H9 (cell line): ENCODE measurements at regions not wholly inside any gene's neighbourhood (a gene's known extent, or its start where the extent isn't known, plus 50 kb on each side); places are given as distances from the start of the nearest gene placed in this dataset.

Source experiments
- DNase-seq: peaks from one replicate; pipeline ENCODE4 v3.0.0-alpha.2; 2017
- H2AFZ ChIP-seq: one replicate; pipeline ENCODE4 v1.6.1; 2013; ENCODE audit warnings: mild to moderate bottlenecking, low read length, control low read depth, moderate library complexity
- H2AK5ac ChIP-seq: 2 replicates; pipeline ENCODE4 v1.6.1; 2013; ENCODE audit warnings: low read length, control low read depth, mixed read lengths; ENCODE audit not compliant: insufficient read length
- H2BK120ac ChIP-seq: one replicate; pipeline ENCODE4 v1.6.1; 2013; ENCODE audit warnings: low read depth, mild to moderate bottlenecking, low read length, control low read depth, inconsistent platforms; ENCODE audit not compliant: poor library complexity, severe bottlenecking
- H2BK12ac ChIP-seq: 2 replicates; pipeline ENCODE4 v1.6.1; 2013; ENCODE audit warnings: low read length, control low read depth, mixed read lengths, low read depth; ENCODE audit not compliant: insufficient read length
- H2BK15ac ChIP-seq: 2 replicates; pipeline ENCODE4 v1.6.1; 2013; ENCODE audit warnings: low read depth, low read length, control low read depth
- H2BK20ac ChIP-seq: one replicate; pipeline ENCODE4 v1.6.1; 2013; ENCODE audit warnings: low read depth, mild to moderate bottlenecking, low read length, control low read depth, inconsistent platforms; ENCODE audit not compliant: poor library complexity, severe bottlenecking
- H2BK5ac ChIP-seq: 2 replicates; pipeline ENCODE4 v1.6.1; 2013; ENCODE audit warnings: low read length, control low read depth, mixed read lengths; ENCODE audit not compliant: insufficient read length
- H3K14ac ChIP-seq: 2 replicates; pipeline ENCODE4 v1.6.1; 2013; ENCODE audit warnings: low read length, control low read depth; ENCODE audit not compliant: insufficient read depth
- H3K18ac ChIP-seq: 2 replicates; pipeline ENCODE4 v1.6.1; 2013; ENCODE audit warnings: low read depth, mild to moderate bottlenecking, mixed read lengths, low read length, control low read depth; ENCODE audit not compliant: insufficient read length
- H3K23ac ChIP-seq: 2 replicates; pipeline ENCODE4 v1.6.1; 2013; ENCODE audit warnings: low read length, control low read depth, mixed read lengths, low read depth; ENCODE audit not compliant: insufficient read length
- H3K23me2 ChIP-seq: 2 replicates; pipeline ENCODE4 v1.6.1; 2013; ENCODE audit warnings: low read depth, mild to moderate bottlenecking, mixed read lengths, low read length, control low read depth; ENCODE audit not compliant: insufficient read length, poor library complexity, severe bottlenecking
- H3K27ac ChIP-seq: 2 replicates; pipeline ENCODE4 v1.5.1; 2013; ENCODE audit warnings: low read length, control low read depth, mixed read lengths, low read depth; ENCODE audit not compliant: insufficient read length
- H3K27me3 ChIP-seq: 2 replicates; pipeline ENCODE4 v1.6.1; 2013; ENCODE audit warnings: low read length, control low read depth, inconsistent platforms; ENCODE audit not compliant: insufficient read depth
- H3K4ac ChIP-seq: 2 replicates; pipeline ENCODE4 v1.6.1; 2013; ENCODE audit warnings: low read depth, mild to moderate bottlenecking, control low read depth, inconsistent platforms, low read length, moderate library complexity
- H3K4me1 ChIP-seq: 2 replicates; pipeline ENCODE4 v1.6.1; 2013; ENCODE audit warnings: low read length, control low read depth, inconsistent platforms; ENCODE audit not compliant: insufficient read depth
- H3K4me2 ChIP-seq: 2 replicates; pipeline ENCODE4 v1.6.1; 2013; ENCODE audit warnings: low read length, control low read depth, mixed read lengths; ENCODE audit not compliant: insufficient read length, insufficient read depth
- H3K56ac ChIP-seq: 2 replicates; pipeline ENCODE4 v1.6.1; 2013; ENCODE audit warnings: low read depth, mild to moderate bottlenecking, mixed read lengths, low read length, control low read depth; ENCODE audit not compliant: insufficient read length
- H3K79me1 ChIP-seq: 2 replicates; pipeline ENCODE4 v1.6.1; 2013; ENCODE audit warnings: low read depth, mild to moderate bottlenecking, moderate library complexity, low read length, control low read depth, inconsistent platforms; ENCODE audit not compliant: insufficient read depth, poor library complexity, severe bottlenecking
- H3K79me2 ChIP-seq: 2 replicates; pipeline ENCODE4 v1.6.1; 2013; ENCODE audit warnings: low read length, control low read depth, inconsistent platforms; ENCODE audit not compliant: insufficient read depth
- H3K9ac ChIP-seq: 2 replicates; pipeline ENCODE4 v1.6.1; 2013; ENCODE audit warnings: low read length, control low read depth, mixed read lengths; ENCODE audit not compliant: insufficient read length; ENCODE audit errors: extremely low read depth
- H3K9me3 ChIP-seq: one replicate; pipeline ENCODE4 v1.6.1; 2013; ENCODE audit warnings: low read depth, low read length, inconsistent platforms; ENCODE audit not compliant: control insufficient read depth
- H3T11ph ChIP-seq: one replicate; pipeline ENCODE4 v1.6.1; 2013; ENCODE audit warnings: mild to moderate bottlenecking, low read length, control low read depth, inconsistent platforms
- H4K20me1 ChIP-seq: one replicate; pipeline ENCODE4 v1.6.1; 2013; ENCODE audit not compliant: control insufficient read depth, insufficient read length, insufficient read depth
- H4K5ac ChIP-seq: 2 replicates; pipeline ENCODE4 v1.6.1; 2013; ENCODE audit warnings: low read depth, mild to moderate bottlenecking, mixed read lengths, low read length, control low read depth; ENCODE audit not compliant: insufficient read length
- H4K8ac ChIP-seq: replicated peaks from 2 replicates; pipeline ENCODE4 v1.6.1; 2013; ENCODE audit warnings: low read length, control low read depth, mixed read lengths, low read depth; ENCODE audit not compliant: insufficient read length
- H4K91ac ChIP-seq: 2 replicates; pipeline ENCODE4 v1.6.1; 2013; ENCODE audit warnings: low read depth, mild to moderate bottlenecking, moderate library complexity, mixed read lengths, low read length, control low read depth; ENCODE audit not compliant: insufficient read length
- H3K27ac Mint-ChIP-seq, 3 experiments: 2 replicates in 2 of 3; 3 replicates in 1 of 3; pipeline ENCODE4 v1.8.0; 2020 to 2021; ENCODE audit warnings: mixed read lengths in 3 of 3, mild to moderate bottlenecking in 1 of 3, moderate library complexity in 1 of 3
- H3K27me3 Mint-ChIP-seq: 2 replicates; pipeline ENCODE4 v1.8.0; 2021; ENCODE audit warnings: low read depth, mild to moderate bottlenecking, moderate library complexity, mixed read lengths
- H3K36me3 Mint-ChIP-seq, 3 experiments: 2 replicates in 2 of 3; 3 replicates in 1 of 3; pipeline ENCODE4 v1.8.0; 2020 to 2021; ENCODE audit warnings: low read depth in 3 of 3, mixed read lengths in 3 of 3; ENCODE audit not compliant: insufficient read depth in 1 of 3
- H3K4me1 Mint-ChIP-seq, 2 experiments: 2 replicates each; pipeline ENCODE4 v1.8.0; 2020; ENCODE audit warnings: mixed read lengths in 2 of 2
- H3K4me3 Mint-ChIP-seq, 2 experiments: 2 replicates in 1 of 2; 3 replicates in 1 of 2; pipeline ENCODE4 v1.8.0; 2020 to 2021; ENCODE audit warnings: mild to moderate bottlenecking in 2 of 2, mixed read lengths in 2 of 2, moderate library complexity in 1 of 2
- H3K9me3 Mint-ChIP-seq, 2 experiments: 2 replicates in 1 of 2; 3 replicates in 1 of 2; pipeline ENCODE4 v1.8.0; 2020; ENCODE audit warnings: mild to moderate bottlenecking in 2 of 2, mixed read lengths in 2 of 2, moderate library complexity in 1 of 2
- WGBS: extraction: QIAGEN DNeasy Blood & Tissue Kit; methylation state at CpG from one replicate; pipeline ENCODE4 v1.1.7; 2013; ENCODE audit warnings: missing lambda C conversion rate, low lambda C conversion rate, mixed read lengths; ENCODE audit not compliant: insufficient read length; ENCODE audit errors: extremely low coverage; 5-methylcytosine and 5-hydroxymethylcytosine counted together
- TF ChIP-seq, protein P1 (sequence below): fragments of 200-600 bp; sonication (generic); conservative IDR thresholded peaks from 3 replicates; pipeline ENCODE4 v1.8.0; 2021; ENCODE audit warnings: antibody characterized with exemption, mild to moderate bottlenecking

DNA sequence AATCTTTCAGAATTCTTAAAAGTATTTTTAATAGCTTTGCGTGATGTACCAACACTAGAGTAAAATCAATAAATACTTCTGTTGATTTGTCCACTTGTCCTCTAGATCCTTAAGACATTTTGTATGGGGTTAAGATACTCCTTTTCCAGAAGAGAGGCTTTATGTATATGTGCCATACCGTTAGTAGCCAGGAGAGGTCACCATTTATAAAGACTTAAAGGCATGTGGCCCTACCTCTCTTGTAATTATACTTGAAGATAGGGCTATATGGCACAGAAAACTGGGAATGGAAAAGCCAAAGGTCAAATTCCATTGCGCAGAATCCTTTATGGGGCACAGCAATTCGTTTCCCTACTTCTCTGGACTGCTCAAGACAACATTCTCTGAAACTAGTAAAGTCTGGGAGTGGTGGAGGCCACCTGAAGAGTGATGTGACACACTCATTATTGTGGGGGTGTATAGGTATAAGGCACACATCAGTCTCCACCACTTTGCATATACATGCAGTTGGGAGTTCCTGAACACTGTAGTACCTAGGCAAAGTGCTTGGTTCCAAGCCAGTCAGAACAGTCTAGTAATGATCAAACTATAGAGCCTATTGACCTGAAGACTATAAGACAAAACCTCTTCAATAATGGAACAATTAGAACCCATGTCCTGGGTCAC is 140.1 kb upstream of the FBXL17 start:
- Histone ChIP-seq H3K4ac (no peak overlapping the region), H3K79me1 (no peaks in the 10 kb centered on the region), H3K23ac (no peak overlapping the region), H3K27me3 (no peaks in the 10 kb centered on the region), H3K4me1 (peaks cover 4% of the 10 kb centered on the region; the same call in 1 of the 2 replicates), H3K18ac (no peak overlapping the region), H3K27ac (no peak overlapping the region), H2BK20ac (no peak overlapping the region), H4K5ac (no peak overlapping the region), H4K8ac (no peak overlapping the region), H2AFZ (no peak overlapping the region), H2BK5ac (no peak overlapping the region), H3K56ac (no peak overlapping the region), H2BK120ac (no peak overlapping the region), H2BK12ac (no peak overlapping the region), H3K23me2 (no peaks in the 10 kb centered on the region), H3T11ph (no peak overlapping the region), H4K91ac (no peak overlapping the region), H3K14ac (no peak overlapping the region), H2BK15ac (no peak overlapping the region), H3K9ac (no peak overlapping the region), H3K4me2 (no peak overlapping the region), H4K20me1 (no peaks in the 10 kb centered on the region), H3K9me3 (peaks cover 10% of the 10 kb centered on the region), H3K79me2 (no peaks in the 10 kb centered on the region), H2AK5ac (no peak overlapping the region)
- Mint-ChIP-seq H3K36me3 (peaks cover 9 to 17% (median 16%) of the 10 kb centered on the region in 3 experiments), H3K27me3 (no peaks in the 10 kb centered on the region), H3K4me3 (no peak overlapping the region), H3K27ac (no peak overlapping the region; a peak in 1 of 7 replicates), H3K9me3 (peaks cover 16 to 18% of the 10 kb centered on the region in 2 experiments), H3K4me1 (peaks cover 26 to 27% of the 10 kb centered on the region in 2 experiments)
- TF ChIP-seq, protein P1, sequence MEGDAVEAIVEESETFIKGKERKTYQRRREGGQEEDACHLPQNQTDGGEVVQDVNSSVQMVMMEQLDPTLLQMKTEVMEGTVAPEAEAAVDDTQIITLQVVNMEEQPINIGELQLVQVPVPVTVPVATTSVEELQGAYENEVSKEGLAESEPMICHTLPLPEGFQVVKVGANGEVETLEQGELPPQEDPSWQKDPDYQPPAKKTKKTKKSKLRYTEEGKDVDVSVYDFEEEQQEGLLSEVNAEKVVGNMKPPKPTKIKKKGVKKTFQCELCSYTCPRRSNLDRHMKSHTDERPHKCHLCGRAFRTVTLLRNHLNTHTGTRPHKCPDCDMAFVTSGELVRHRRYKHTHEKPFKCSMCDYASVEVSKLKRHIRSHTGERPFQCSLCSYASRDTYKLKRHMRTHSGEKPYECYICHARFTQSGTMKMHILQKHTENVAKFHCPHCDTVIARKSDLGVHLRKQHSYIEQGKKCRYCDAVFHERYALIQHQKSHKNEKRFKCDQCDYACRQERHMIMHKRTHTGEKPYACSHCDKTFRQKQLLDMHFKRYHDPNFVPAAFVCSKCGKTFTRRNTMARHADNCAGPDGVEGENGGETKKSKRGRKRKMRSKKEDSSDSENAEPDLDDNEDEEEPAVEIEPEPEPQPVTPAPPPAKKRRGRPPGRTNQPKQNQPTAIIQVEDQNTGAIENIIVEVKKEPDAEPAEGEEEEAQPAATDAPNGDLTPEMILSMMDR = peak; percentile 84
- DNase-seq = no peak
- WGBS = no CpG with 5 or more reads among the region's 4 CpGs
